Panc1 (cell line): ENCODE measurements at regions not wholly inside any gene's neighbourhood (a gene's known extent, or its start where the extent isn't known, plus 50 kb on each side); places are given as distances from the start of the nearest gene placed in this dataset.

ENCODE experiments used
- CTCF ChIP-seq: fragments of 450-650 bp; IDR thresholded peaks from 2 replicates; pipeline ENCODE4 v1.5.1; 2017; ENCODE audit warnings: mild to moderate bottlenecking
- POLR2AphosphoS5 ChIP-seq: IDR thresholded peaks from 2 replicates; pipeline ENCODE4 v1.6.1; 2012; ENCODE audit warnings: mild to moderate bottlenecking, low read depth, low read length, moderate library complexity
- REST ChIP-seq, 2 experiments: IDR thresholded peaks; 2 replicates each; pipeline ENCODE4 v1.6.1; 2011 to 2012; ENCODE audit warnings: low read depth in 2 of 2, control low read depth in 1 of 2, low read length in 1 of 2, mild to moderate bottlenecking in 1 of 2, moderate library complexity in 1 of 2; ENCODE audit not compliant: insufficient read depth in 1 of 2
- SIN3A ChIP-seq: IDR thresholded peaks from 2 replicates; pipeline ENCODE4 v1.6.1; 2012; ENCODE audit warnings: low read depth, mild to moderate bottlenecking, low read length, moderate library complexity, borderline replicate concordance; ENCODE audit not compliant: insufficient read depth
- TCF7L2 ChIP-seq: IDR thresholded peaks from 2 replicates; pipeline ENCODE4 v1.6.1; 2011; ENCODE audit warnings: mild to moderate bottlenecking, low read depth, low read length, inconsistent platforms

DNA sequence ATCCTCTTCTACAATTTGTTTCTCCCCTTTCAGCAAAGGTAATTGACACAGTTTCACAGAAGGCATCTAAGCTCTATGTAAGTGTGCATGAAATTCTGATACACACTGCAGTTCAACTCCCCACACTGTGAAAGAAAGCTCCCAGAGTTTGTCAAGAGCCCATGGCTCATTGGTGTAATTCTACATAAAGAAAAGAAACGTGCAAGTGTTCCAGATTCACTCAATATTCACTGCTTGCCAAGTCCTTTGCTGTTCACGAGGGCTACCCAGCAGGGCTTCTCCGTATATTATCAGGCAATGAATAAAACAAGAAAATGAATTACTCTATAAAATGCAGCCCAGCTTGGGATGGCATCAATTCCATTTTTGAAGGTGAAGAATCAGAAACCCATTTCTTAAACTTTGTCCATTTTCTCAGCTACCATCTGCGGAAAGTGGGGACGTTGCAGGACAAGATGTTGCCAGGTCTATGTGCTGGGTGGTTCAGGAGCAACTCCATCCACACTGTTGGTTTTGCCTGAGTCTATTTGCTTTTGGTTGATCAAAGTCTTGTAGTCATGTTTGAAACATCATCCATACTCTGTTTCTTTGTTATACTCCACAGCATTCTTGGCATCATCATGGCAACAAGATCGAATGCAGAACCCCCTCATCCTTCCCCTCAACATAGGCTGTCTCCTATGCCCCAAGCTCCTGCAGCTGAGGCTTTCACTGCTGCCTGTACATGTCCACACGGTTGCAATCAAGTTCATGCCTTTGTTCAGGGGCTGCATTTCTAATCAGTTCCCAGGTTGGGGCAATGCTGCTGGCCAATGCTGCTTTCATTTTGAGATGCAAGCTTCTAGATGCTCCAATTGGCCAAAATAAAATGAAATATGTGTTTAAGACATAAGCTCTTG lies 301.8 kb downstream of the MED10 start:
- TF ChIP-seq CTCF, result no peak
- TF ChIP-seq POLR2AphosphoS5, result no peak
- no peak for TF ChIP-seq REST (IDR thresholded peaks at IDR 0.05; ENCODE audit: insufficient read depth in 1 of 2, low read depth in 2 of 2, low read length in 1 of 2)
- TF ChIP-seq SIN3A, result no peak
- no peak for TF ChIP-seq TCF7L2
